ENCODE measurements at regions not wholly inside any gene's neighbourhood (a gene's known extent, or its start where the extent isn't known, plus 50 kb on each side); places are given as distances from the start of the nearest gene placed in this dataset.

- Histone ChIP-seq H3K27me3 (no peaks in the 10 kb centered on the region), H3K4me3 (no peak overlapping the region), H3K27ac (no peak overlapping the region), H3K36me3 (no peaks in the 10 kb centered on the region), H3K4me1 (no peaks in the 10 kb centered on the region), H3K9me3 (no peaks in the 10 kb centered on the region)
- intact Hi-C loops (cut with DNase I; ENCODE audit: low total_unique reads) = no loop called here
- DNase-seq = no peak
- no peak for TF ChIP-seq POLR2A (IDR thresholded peaks at IDR 0.05)
- no peak for TF ChIP-seq CTCF (IDR thresholded peaks at IDR 0.05)
Measured at GRCh38 chr1:218591966-218592365, 246.8 kb downstream of the TGFB2 start.

- TF ChIP-seq POLR2A (IDR thresholded peaks at IDR 0.05) (no peak), CTCF (IDR thresholded peaks at IDR 0.05) (no peak)
- DNase-seq = no peak
- intact Hi-C loops (cut with DNase I; ENCODE audit: low total_unique reads) = no loop called here
- no peaks in the 10 kb centered on the region for H3K9me3 ChIP-seq
- no peak overlapping the region for H3K27ac ChIP-seq
- no peaks in the 10 kb centered on the region for H3K36me3 ChIP-seq
- no peaks in the 10 kb centered on the region for H3K27me3 ChIP-seq
- no peaks in the 10 kb centered on the region for H3K4me1 ChIP-seq
- no peak overlapping the region for H3K4me3 ChIP-seq
Measured at GRCh38 chr1:218592688-218593087, 247.6 kb downstream of the TGFB2 start.

DNA sequence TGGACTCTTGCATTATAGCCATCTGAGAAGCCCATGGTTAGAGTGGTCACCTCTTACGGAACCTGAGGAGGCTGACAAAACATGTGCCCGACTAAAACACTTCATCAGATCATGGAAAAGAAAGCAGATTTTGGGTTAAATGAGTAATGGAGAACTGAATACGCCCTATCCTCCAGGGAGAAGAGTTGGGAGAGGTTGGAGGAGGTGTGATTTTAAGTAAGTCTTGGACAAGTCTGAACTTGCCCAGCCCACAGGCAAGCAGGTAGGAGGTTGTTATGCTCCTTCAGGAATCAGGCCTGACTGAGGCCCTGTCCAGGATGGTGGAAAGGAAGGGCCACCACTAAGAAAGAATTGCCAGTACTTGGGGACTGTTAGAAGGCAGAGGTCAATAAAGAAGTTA, 255.8 kb downstream of the TGFB2 start:
- DNase-seq = no peak
- intact Hi-C loops (cut with DNase I; ENCODE audit: low total_unique reads) = no loop called here
- Histone ChIP-seq H3K27ac (no peak overlapping the region), H3K27me3 (no peaks in the 10 kb centered on the region), H3K4me1 (no peaks in the 10 kb centered on the region), H3K4me3 (no peak overlapping the region), H3K36me3 (no peaks in the 10 kb centered on the region), H3K9me3 (no peaks in the 10 kb centered on the region)
- TF ChIP-seq POLR2A (IDR thresholded peaks at IDR 0.05) = no peak
- no peak for TF ChIP-seq CTCF (IDR thresholded peaks at IDR 0.05)

DNA sequence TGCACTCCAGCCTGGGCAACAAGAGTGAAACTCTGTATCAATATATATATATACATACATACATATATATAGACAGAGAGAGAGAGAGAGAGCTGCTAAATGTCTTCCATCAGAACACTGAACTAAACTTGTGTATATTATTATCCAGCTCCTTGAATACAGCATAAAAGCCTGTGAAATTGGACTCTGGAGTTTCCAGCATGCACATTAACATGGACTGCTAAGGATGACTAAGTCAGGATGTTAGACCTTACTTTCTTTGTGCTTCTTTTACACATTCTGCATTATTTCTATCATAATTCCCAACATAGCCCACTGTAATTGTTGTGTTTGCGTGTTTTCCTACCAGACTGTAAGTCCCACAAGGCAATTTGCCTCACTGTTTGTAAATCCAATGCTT, 259.1 kb downstream of the TGFB2 start:
- DNase-seq = no peak
- no peak for TF ChIP-seq CTCF (IDR thresholded peaks at IDR 0.05)
- no peak for TF ChIP-seq POLR2A (IDR thresholded peaks at IDR 0.05)
- H3K9me3 ChIP-seq = no peaks in the 10 kb centered on the region
- H3K4me1 ChIP-seq = no peaks in the 10 kb centered on the region
- H3K4me3 ChIP-seq = no peak overlapping the region
- H3K27me3 ChIP-seq = no peaks in the 10 kb centered on the region
- no peaks in the 10 kb centered on the region for H3K36me3 ChIP-seq
- intact Hi-C loops (cut with DNase I; ENCODE audit: low total_unique reads) = no loop called here
- no peak overlapping the region for H3K27ac ChIP-seq

DNA sequence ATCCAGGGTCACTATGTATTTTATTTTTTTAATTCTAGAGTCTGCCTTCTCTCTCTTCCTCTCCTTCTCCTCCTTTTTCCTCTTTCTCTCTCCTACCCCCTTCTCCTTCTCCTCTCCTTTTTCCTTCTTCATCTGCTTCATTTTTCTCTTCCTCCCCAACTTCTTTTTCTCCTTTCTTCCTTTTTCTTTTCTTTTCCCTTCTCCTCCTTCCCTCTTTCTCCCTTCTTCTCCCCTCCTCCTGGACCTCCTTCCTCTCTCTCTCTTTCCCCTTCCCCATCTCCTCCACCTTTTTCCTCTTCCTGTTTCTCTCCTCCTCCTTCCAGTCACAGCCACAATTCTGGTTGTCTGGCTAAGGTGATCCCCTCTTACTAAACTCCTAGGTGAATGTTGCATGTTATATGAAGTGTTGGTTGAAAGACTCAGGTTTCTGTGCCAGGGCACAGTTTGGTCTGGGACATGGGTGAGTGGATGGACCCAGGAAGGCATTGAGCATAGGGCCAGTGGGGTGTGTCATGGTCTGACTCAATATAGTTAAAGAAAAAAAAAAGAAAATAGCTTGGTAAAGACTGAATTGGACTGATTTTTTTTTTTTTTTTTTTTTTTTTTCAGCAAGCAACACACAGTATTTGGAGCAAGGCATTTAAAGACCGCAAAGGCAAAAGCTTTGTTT, 266.9 kb downstream of the TGFB2 start:
- no peak for DNase-seq
- Histone ChIP-seq H3K27me3 (no peaks in the 10 kb centered on the region), H3K4me1 (no peaks in the 10 kb centered on the region), H3K36me3 (no peaks in the 10 kb centered on the region), H3K27ac (no peak overlapping the region), H3K4me3 (no peak overlapping the region), H3K9me3 (no peaks in the 10 kb centered on the region)
- intact Hi-C loops (cut with DNase I; ENCODE audit: low total_unique reads) = no loop called here
- no peak for TF ChIP-seq POLR2A (IDR thresholded peaks at IDR 0.05)
- no peak for TF ChIP-seq CTCF (IDR thresholded peaks at IDR 0.05)

Measured in uterus (tissue), 3 donors.